Right lobe of liver (tissue), 4 donors: ENCODE measurements at regions not wholly inside any gene's neighbourhood (a gene's known extent, or its start where the extent isn't known, plus 50 kb on each side); places are given as distances from the start of the nearest gene placed in this dataset.

Source experiments
- POLR2A ChIP-seq: fragments of 450-650 bp; IDR thresholded peaks from one replicate; pipeline ENCODE4 v1.6.1; 2017; ENCODE audit warnings: antibody characterized with exemption, mild to moderate bottlenecking
- TF ChIP-seq, protein P1 (sequence below), 4 donors: fragments of 200-600 bp in 3 of 4; fragments of 450-650 bp in 1 of 4; IDR thresholded peaks; one replicate each; pipeline versions ENCODE4 v1.5.1 to v1.8.0; 2016 to 2022; ENCODE audit warnings: antibody characterized with exemption in 4 of 4, mild to moderate bottlenecking in 2 of 4
- donor health status: DM: no; HTN: no; CAD: no.
- donor health status: DM: no; HTN: no; CAD: no.
- donor health status: DM: no; HTN: yes; CAD: no.

DNA sequence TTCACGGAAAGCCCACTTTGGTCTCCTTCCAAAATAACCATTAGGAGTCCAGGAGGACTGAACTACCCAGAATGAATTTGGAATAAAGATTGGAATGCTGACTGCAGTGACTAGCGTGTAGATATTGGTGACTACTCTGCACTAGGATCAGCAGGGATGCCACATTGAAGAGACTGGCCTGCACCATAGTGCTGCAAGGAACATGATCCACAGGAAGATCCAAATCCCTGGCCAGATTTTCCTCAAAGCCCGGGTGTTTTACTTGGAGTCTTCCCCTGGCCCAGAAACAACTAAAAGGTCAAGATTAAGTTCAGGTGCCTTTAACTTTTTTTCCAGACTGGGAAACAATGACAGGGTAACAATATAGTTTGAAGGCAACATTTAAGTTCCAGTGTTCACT, 870.4 kb downstream of the CDH8 start:
- TF ChIP-seq, protein P1, sequence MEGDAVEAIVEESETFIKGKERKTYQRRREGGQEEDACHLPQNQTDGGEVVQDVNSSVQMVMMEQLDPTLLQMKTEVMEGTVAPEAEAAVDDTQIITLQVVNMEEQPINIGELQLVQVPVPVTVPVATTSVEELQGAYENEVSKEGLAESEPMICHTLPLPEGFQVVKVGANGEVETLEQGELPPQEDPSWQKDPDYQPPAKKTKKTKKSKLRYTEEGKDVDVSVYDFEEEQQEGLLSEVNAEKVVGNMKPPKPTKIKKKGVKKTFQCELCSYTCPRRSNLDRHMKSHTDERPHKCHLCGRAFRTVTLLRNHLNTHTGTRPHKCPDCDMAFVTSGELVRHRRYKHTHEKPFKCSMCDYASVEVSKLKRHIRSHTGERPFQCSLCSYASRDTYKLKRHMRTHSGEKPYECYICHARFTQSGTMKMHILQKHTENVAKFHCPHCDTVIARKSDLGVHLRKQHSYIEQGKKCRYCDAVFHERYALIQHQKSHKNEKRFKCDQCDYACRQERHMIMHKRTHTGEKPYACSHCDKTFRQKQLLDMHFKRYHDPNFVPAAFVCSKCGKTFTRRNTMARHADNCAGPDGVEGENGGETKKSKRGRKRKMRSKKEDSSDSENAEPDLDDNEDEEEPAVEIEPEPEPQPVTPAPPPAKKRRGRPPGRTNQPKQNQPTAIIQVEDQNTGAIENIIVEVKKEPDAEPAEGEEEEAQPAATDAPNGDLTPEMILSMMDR (IDR thresholded peaks at IDR 0.05), result no peak
- no peak for TF ChIP-seq POLR2A
